Dendritic cell treated with granulocyte-macrophage colony-stimulating factor and Interleukin-4, amounts not matched to agents 40 ng/mL and 50 ng/mL, for 4 days (primary cell): ENCODE measurements at regions not wholly inside any gene's neighbourhood (a gene's known extent, or its start where the extent isn't known, plus 50 kb on each side); places are given as distances from the start of the nearest gene placed in this dataset.

Source experiments
- H3K27ac Mint-ChIP-seq: one replicate; pipeline ENCODE4 v1.8.0; 2022; ENCODE audit warnings: mild to moderate bottlenecking, mixed read lengths
- H3K27me3 Mint-ChIP-seq: one replicate; pipeline ENCODE4 v1.8.0; 2022; ENCODE audit warnings: mild to moderate bottlenecking, mixed read lengths
- H3K36me3 Mint-ChIP-seq: one replicate; pipeline ENCODE4 v1.8.0; 2022; ENCODE audit warnings: low read depth, mixed read lengths
- H3K4me1 Mint-ChIP-seq: one replicate; pipeline ENCODE4 v1.8.0; 2022; ENCODE audit warnings: low read depth, mixed read lengths
- H3K4me3 Mint-ChIP-seq: one replicate; pipeline ENCODE4 v1.8.0; 2022; ENCODE audit warnings: mild to moderate bottlenecking, moderate library complexity, mixed read lengths
- H3K9me3 Mint-ChIP-seq: one replicate; pipeline ENCODE4 v1.8.0; 2022; ENCODE audit warnings: mixed read lengths
- intact Hi-C: fragments of 100-400 bp; cut with micrococcal nuclease; formaldehyde crosslinking; loops from one replicate; pipeline ENCODE4 v1.15.0; 2022

DNA sequence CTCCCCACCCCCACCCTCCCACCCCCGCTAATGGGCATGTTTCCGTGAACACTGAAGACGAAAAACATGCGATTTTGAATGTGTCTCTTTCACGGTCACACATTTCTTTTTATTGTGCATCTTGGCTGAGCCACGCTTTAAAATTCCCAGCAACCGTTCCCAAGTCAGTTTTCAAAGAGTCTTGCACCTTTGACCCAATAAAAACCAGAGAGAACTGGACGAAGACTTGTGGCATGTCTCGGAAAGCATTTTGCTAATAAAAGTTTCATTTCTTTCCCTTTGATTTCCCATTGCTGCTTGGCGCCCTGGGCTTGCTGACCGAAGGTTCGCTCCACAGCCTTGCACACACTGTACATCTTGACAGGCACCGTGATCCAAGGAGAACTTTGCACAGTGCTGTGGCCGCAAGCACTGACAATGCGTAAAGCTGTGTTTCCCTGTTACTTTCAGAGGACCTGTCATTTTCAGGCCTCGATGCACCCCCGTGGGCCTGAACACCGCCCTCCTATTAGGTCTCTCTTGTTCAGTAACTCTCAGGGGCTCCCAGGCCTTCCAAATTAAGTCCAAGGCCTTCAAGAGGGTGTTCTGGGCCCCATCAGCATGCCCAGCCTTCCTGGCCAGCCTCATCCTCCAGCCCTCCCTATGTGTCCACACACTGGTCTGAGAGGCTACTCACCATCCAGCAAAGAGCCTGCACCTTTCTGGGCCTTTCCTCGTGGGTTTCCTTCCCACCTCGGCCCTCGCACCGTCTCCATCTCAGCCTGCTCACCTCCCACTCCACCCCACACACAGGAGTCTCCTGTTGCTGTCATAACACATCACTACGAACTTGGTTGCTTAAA, 63.4 kb upstream of the DIO3 start:
- intact Hi-C loops = no loop called here
- Mint-ChIP-seq H3K36me3 (no peaks in the 10 kb centered on the region), H3K9me3 (no peaks in the 10 kb centered on the region), H3K4me3 (no peak overlapping the region), H3K27ac (no peak overlapping the region), H3K4me1 (no peaks in the 10 kb centered on the region), H3K27me3 (peaks cover 19% of the 10 kb centered on the region)

DNA sequence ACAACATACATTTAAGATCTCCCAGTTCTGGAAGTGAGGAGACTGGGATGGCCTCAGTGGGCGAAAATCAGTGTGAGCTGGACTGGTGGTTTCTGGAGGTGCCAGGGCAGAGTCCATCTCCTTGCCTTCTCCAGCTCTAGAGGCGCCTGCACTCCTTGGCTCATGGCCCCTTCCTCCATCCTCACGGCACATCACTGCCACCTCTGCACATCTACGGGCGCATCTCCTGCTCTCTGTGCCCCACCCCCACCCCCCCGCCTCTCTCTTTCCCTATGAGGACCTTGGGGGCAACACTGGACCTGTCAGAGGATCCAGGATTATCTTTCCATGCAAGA, 62.8 kb upstream of the DIO3 start:
- Mint-ChIP-seq H3K36me3 (no peaks in the 10 kb centered on the region), H3K27me3 (peaks cover 19% of the 10 kb centered on the region), H3K27ac (no peak overlapping the region), H3K4me3 (no peak overlapping the region), H3K9me3 (peaks cover under 1% of the 10 kb centered on the region), H3K4me1 (no peaks in the 10 kb centered on the region)
- intact Hi-C loops = no loop called here

DNA sequence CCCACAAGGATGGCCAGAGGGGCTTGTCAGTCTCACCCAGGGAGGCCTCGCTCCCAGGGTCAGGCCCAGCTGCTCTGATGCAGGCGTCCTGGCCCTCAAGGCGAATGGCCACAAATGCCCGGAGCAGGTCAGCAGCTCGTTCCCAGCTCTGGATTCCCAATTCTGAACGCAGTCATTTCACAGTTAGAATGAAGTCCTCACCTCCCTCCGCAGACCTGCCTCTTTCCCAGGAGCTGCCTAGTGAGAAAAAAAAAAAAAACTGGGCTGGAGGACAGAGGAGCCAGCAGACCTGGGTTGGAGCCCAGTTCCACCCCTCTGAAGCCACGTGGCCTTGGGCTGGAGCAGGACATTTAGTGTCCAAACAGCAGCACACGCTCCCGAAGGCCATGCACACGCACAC, 62.2 kb upstream of the DIO3 start:
- Mint-ChIP-seq H3K27me3 (peaks cover 21% of the 10 kb centered on the region), H3K4me1 (no peaks in the 10 kb centered on the region), H3K9me3 (peaks cover 5% of the 10 kb centered on the region), H3K4me3 (no peak overlapping the region), H3K36me3 (no peaks in the 10 kb centered on the region), H3K27ac (no peak overlapping the region)
- intact Hi-C loops = no loop called here

DNA sequence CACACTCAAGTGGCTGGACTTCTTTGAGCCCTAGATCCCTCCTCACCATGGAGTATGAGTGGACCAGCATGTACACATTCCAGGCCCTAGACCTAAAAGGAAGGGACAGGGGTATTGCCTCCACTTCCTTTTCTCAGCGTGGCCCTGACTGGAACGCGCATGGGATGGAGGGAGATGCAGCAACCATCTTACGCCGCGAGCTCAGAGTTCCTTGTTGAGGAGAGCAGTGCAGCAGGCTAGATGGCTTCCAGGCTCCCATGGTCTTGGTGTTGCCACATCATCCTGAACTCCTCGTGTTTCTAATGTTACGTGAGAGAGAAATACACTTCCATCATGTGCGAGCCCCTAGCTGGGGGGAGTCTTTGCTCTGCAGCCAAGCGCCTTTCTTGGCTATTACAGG, 61.8 kb upstream of the DIO3 start:
- H3K27me3 Mint-ChIP-seq = peaks cover 21% of the 10 kb centered on the region
- no peaks in the 10 kb centered on the region for H3K36me3 Mint-ChIP-seq
- H3K4me3 Mint-ChIP-seq = no peak overlapping the region
- H3K4me1 Mint-ChIP-seq = no peaks in the 10 kb centered on the region
- intact Hi-C loops = no loop called here
- peaks cover 5% of the 10 kb centered on the region for H3K9me3 Mint-ChIP-seq
- H3K27ac Mint-ChIP-seq = no peak overlapping the region

DNA sequence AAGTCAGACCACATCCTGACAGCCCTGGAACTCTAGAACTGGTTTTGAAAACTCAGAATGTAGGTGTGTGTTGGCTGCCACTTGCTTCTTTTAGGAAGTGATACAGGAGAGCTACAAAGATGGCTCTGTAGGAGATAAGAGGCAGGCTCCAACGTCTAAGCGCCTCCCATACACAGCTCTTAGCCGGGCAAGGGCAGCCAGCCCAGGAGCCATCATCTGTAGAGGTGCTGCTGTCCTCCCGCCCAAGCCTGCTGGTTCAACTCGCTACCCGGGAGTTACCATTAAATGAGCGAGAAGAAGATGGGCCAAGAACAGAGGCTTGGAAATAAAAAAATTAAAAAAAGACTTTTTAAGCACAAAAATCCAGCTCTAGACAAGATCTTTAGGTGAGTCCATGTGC, 61.2 kb upstream of the DIO3 start:
- no peaks in the 10 kb centered on the region for H3K4me1 Mint-ChIP-seq
- intact Hi-C loops = no loop called here
- H3K36me3 Mint-ChIP-seq = no peaks in the 10 kb centered on the region
- H3K27me3 Mint-ChIP-seq = peaks cover 20% of the 10 kb centered on the region
- H3K27ac Mint-ChIP-seq = no peak overlapping the region
- H3K9me3 Mint-ChIP-seq = peaks cover 5% of the 10 kb centered on the region
- no peak overlapping the region for H3K4me3 Mint-ChIP-seq

DNA sequence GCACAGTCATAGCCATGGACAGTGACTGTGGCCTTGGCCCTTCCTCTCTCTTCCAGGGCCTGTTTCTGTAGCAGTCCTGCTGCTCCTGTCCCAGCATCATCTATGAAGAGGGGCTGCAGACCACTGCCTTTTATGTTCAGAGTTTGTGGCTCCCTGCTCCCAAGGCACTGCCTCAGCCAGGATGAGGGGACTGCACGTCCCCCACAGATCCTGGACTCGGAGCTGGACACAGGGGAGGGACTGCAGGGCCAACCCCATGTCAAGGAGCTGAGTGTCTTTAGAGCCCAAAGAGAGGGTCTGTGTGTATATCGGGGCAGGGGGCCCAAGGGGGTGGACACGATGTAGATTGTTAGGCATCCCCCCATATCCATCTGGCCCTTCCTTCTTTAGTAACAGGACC, 60.6 kb upstream of the DIO3 start:
- intact Hi-C loops = no loop called here
- Mint-ChIP-seq H3K27me3 (peaks cover 16% of the 10 kb centered on the region), H3K4me1 (no peaks in the 10 kb centered on the region), H3K9me3 (peaks cover 5% of the 10 kb centered on the region), H3K27ac (no peak overlapping the region), H3K36me3 (no peaks in the 10 kb centered on the region), H3K4me3 (no peak overlapping the region)

DNA sequence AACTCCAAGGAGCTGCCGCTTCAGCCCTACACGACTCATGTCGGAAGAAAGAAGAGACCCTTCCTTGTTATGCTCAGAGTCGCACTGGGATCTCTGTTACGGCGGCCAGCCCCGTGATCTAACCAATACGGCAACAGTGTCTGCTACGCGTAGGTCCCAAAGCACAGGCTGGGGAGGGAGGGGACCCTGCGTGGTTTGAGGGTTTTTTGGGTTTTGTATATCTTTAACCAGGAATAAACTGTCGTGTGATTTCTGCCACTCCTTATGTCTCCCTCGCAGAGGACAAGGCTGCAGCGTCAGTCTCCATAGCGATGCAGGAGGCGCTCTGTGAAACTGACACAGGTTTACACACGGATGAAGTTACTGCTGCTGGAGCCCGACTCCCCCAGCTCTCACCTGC, 60.0 kb upstream of the DIO3 start:
- no peak overlapping the region for H3K27ac Mint-ChIP-seq
- H3K36me3 Mint-ChIP-seq = no peaks in the 10 kb centered on the region
- no peaks in the 10 kb centered on the region for H3K4me1 Mint-ChIP-seq
- intact Hi-C loops = no loop called here
- no peak overlapping the region for H3K4me3 Mint-ChIP-seq
- peaks cover 14% of the 10 kb centered on the region for H3K27me3 Mint-ChIP-seq
- H3K9me3 Mint-ChIP-seq = peaks cover 5% of the 10 kb centered on the region

DNA sequence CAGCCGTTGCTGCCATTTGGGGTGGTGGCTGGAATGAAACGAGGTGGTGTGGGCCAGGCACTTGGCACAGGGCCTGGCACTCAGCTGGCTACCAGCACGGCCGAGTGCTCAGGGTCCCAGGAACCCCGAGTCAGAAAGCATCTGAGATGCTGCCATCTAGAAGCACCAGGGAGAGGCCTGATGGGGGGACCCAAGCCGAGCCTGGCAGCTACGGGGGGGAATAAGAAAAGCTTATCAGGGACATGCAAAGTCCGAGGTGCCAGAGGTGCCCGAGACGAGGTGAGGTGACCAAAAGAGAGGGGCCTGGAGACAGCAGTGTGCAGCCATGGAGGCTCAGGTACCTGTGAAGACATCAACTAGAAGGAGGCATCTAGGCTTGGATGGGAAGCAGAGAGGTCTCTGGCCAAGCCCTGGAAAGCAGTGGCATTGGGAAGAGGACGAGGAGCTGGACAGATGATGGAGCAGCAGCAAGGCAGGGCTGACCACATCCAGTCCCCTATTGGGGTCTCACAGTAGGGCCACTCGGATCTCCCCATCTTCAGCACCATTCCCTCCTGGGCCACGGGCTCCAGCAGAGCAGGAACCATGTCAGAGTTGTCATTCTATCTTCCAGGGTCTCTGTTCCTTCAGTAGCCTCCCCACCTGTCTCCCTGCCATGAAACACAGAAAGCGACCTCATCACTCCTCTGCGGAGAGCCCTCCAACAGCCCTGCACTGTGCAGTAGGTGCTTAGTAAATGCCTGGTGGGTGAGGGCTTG, 59.3 kb upstream of the DIO3 start:
- Mint-ChIP-seq H3K27ac (no peak overlapping the region), H3K4me3 (no peak overlapping the region), H3K9me3 (peaks cover 5% of the 10 kb centered on the region), H3K36me3 (no peaks in the 10 kb centered on the region), H3K27me3 (peaks cover 10% of the 10 kb centered on the region), H3K4me1 (no peaks in the 10 kb centered on the region)
- intact Hi-C loops = no loop called here

DNA sequence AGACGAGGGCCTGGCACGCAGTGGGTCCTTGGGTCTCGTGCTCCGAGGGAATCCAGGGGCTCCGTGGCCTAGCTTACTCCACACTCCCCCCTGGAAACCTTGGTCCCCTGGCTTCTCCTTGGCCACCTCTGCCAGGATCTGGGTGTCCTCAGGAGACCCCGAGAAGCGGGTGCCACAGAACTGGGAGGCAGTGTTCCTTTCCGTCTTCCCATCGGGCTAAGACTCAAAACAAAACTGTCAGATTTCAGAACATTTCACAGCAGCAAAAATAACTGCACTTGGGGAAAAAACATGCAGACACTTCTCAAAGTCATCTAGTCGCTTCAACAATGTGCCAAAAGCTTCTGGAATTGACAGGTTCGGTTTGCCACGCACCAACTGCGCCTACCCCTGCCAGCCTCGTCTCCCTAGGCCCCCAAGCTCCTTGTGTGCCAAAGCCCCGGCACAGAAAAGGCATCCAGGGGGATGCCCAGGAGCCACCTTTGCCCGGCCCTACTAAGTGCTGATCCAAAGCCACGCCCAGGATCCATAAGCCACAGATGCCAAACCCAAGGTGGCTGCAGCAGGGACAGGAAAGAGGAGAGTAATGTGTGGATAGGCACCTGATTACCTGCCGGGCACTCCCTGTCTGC, 58.4 kb upstream of the DIO3 start:
- no peaks in the 10 kb centered on the region for H3K36me3 Mint-ChIP-seq
- H3K27me3 Mint-ChIP-seq = peaks cover 6% of the 10 kb centered on the region
- no peaks in the 10 kb centered on the region for H3K4me1 Mint-ChIP-seq
- peaks cover 5% of the 10 kb centered on the region for H3K9me3 Mint-ChIP-seq
- intact Hi-C loops = no loop called here
- no peak overlapping the region for H3K27ac Mint-ChIP-seq
- H3K4me3 Mint-ChIP-seq = no peak overlapping the region

DNA sequence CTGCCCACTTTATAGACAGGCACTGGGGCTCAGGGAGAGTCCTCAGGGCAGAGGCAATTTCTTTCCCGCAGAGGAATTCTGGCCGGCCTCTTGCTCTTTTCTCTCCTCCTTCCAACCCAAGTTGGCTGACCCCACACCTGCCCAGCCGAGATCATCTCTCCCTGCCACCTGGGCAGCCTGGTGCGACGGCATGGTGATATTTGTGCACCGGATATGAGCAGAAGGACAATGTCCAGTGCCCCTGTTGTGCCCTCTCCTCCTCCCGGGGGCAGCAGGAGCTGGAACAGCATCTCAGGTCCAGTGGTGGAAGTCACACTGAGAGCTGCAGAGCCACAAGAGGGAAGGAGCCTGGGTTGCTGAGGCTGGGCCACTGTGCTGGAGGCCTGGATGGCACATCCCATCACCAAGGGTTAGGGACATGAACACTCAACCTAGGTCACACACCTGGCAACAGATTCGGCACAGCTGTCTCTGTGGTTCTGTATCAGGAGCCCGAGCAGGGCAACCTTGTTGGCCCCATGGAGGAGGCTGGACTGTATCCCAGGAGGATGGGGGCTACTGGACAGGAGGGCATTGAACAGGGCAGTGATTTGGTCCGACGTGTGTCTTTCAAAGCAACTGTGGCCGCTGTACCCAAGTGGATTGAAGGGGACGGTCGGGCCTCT, 57.7 kb upstream of the DIO3 start:
- intact Hi-C loops = no loop called here
- Mint-ChIP-seq H3K27me3 (peaks cover 6% of the 10 kb centered on the region), H3K36me3 (no peaks in the 10 kb centered on the region), H3K4me3 (no peak overlapping the region), H3K4me1 (no peaks in the 10 kb centered on the region), H3K9me3 (peaks cover 5% of the 10 kb centered on the region), H3K27ac (no peak overlapping the region)

DNA sequence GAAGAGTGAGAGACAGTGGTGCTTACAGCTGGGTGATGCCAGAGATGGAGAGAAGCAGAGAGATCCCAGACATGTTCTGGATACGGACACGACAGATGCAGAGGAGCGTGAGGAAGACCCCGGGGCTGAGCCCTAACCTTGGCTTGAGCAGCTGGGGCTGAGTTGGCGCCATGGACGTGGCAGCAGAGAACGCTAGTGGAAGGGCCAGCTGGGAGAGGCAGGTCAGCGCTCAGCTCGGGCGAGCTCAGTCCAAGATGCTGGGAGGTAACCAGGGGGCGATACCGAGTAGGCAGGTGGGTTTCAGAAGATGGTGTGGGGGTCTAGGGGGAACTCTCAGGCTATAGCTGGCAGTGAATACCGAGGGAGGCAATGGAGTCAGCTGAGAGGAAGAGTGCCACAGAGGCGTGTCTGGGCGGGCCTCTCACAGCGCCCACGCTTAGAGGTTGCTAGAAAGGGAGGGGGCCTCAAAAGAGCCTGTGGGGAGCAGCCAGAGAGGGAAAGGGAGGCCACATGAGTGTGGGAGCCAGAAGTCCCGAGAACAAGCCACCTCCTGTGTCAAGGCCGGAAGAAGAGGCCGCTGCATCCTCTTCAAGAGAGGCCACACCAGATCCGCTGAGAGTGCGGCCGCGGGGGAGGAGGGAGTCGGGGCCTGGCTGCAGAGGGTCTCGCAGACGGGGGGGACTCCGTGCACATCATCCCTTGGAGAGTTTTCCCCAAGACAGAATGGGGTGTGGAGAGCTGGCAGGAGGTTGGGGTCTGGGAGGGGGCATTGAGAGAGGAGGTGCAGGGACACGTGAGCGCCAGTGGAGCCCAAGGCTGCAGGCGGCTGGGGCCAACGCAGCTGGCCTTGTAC, 57.0 kb upstream of the DIO3 start:
- intact Hi-C loops = no loop called here
- no peak overlapping the region for H3K27ac Mint-ChIP-seq
- no peak overlapping the region for H3K4me3 Mint-ChIP-seq
- no peaks in the 10 kb centered on the region for H3K36me3 Mint-ChIP-seq
- peaks cover 5% of the 10 kb centered on the region for H3K9me3 Mint-ChIP-seq
- H3K4me1 Mint-ChIP-seq = no peaks in the 10 kb centered on the region
- H3K27me3 Mint-ChIP-seq = peaks cover 6% of the 10 kb centered on the region

DNA sequence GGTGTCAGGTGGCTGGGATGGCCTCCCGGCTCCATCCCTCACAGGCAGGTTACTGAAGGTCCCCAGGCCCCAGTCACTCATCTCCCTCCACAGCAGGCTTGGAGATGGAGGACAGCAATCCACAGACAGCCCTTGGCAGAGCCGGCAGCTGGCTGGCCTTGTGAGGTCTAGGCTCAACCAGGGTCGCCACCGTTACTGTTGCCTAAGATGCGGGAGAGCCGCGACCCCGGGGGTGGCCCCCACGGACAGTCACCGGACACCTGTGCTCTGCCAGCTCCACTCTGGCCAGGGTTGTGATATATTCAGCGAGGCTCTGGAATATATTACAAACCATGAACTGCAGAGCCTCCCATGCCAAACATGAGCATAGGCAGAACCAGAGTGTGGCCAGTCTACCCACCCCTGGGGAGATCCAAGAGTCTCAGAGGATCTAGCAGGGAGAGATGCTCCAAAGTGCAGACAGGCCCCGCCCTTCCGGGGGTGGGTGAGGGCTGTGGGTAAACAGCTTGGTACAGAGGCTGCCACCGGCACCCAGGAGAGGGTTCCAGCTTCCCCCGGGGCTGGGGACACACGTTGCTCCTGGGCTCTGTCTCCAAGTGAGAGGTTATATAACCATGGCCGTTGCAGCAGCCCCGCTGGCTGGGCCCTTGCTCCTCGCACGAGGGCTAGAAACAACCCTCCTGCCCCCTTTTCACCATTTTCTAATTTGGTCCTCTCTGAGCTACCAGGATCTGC, 55.9 kb upstream of the DIO3 start:
- intact Hi-C loops = no loop called here
- H3K4me3 Mint-ChIP-seq = no peak overlapping the region
- H3K27ac Mint-ChIP-seq = no peak overlapping the region
- no peaks in the 10 kb centered on the region for H3K4me1 Mint-ChIP-seq
- peaks cover 6% of the 10 kb centered on the region for H3K27me3 Mint-ChIP-seq
- H3K36me3 Mint-ChIP-seq = no peaks in the 10 kb centered on the region
- H3K9me3 Mint-ChIP-seq = peaks cover 5% of the 10 kb centered on the region
